GM12801 (cell line): ENCODE measurements at regions not wholly inside any gene's neighbourhood (a gene's known extent, or its start where the extent isn't known, plus 50 kb on each side); places are given as distances from the start of the nearest gene placed in this dataset.

Experiments used
- TF ChIP-seq, protein P1 (sequence below): IDR thresholded peaks from one replicate; pipeline ENCODE4 v1.5.1; 2011; ENCODE audit warnings: control low read depth; ENCODE audit not compliant: insufficient read length; ENCODE audit errors: extremely low read depth

DNA sequence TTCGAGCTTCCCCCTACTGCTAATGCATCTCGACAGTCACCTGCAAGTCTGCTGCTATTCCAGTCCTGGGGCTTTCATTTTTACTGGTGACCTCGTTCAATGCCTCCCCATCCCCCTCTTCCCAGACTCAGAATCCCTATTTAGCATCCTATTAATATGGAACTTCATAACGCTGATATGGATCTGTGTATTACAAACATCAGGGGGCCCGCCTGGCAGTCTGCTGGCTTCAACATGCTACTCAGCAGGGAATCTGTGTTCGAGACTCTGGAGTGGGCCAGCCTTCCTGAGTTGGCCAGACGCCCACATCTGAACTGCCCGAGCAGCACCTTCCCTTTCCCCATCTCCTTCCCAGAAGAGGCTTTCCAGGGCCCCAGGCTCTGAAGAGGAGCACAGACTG, 173.9 kb upstream of the PPARGC1A start:
- TF ChIP-seq, protein P1, sequence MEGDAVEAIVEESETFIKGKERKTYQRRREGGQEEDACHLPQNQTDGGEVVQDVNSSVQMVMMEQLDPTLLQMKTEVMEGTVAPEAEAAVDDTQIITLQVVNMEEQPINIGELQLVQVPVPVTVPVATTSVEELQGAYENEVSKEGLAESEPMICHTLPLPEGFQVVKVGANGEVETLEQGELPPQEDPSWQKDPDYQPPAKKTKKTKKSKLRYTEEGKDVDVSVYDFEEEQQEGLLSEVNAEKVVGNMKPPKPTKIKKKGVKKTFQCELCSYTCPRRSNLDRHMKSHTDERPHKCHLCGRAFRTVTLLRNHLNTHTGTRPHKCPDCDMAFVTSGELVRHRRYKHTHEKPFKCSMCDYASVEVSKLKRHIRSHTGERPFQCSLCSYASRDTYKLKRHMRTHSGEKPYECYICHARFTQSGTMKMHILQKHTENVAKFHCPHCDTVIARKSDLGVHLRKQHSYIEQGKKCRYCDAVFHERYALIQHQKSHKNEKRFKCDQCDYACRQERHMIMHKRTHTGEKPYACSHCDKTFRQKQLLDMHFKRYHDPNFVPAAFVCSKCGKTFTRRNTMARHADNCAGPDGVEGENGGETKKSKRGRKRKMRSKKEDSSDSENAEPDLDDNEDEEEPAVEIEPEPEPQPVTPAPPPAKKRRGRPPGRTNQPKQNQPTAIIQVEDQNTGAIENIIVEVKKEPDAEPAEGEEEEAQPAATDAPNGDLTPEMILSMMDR, result no peak

DNA sequence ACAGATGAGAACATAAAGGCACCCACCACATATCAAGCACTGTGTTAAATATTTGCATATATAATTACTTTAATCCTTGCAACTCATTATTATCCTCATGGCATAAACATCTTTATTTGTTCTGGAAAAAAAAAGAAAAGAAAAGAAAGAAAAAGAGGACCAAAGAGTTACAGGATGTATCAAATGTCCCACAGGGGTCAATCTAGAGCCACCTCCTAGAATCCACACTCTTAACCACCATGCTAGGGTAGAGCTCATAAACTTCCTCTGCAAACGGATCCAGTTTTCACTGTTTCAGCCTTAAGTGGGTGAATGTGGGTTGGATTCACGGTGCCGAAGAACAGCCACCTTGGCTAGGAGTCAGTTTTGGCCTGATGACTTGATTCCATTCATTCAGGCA, 171.1 kb upstream of the PPARGC1A start:
- TF ChIP-seq, protein P1, result no peak

- TF ChIP-seq, protein P1, result no peak
These were observed 170.0 kb upstream of the PPARGC1A start for GRCh38 chr4:24059839-24060238.

DNA sequence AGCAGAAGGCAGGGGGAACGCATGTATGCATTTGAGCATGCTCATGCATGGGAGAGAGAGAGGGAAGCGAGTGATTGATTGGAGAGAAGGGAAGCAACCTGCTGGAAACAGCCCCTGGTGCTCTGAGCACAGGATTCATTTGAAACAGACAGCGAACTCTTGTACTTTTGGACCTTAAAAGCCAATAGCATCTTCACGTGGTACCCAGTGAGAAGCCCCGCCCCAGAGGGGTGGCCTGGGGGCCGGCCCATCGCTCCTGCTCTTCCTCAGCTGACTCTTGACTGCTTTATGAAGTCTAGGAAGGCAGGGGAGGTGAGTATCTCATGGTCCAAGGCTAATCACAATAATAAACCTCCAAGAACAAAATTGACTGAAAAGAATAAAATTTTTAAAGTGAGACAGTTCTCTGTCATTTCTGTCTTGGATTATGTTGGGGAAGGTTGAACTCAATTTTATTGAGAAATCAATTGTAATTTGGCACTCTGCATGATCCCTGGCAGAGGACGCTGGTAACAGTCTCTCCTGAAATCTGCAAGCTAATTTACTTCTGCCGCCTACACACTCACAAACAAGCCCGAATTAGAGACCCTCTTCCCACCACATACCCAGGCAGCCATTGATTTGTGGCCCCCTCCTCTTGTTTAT, 168.2 kb upstream of the PPARGC1A start:
- TF ChIP-seq, protein P1, result no peak

- TF ChIP-seq, protein P1, result no peak
These were observed 166.4 kb upstream of the PPARGC1A start for GRCh38 chr4:24056289-24056688.

DNA sequence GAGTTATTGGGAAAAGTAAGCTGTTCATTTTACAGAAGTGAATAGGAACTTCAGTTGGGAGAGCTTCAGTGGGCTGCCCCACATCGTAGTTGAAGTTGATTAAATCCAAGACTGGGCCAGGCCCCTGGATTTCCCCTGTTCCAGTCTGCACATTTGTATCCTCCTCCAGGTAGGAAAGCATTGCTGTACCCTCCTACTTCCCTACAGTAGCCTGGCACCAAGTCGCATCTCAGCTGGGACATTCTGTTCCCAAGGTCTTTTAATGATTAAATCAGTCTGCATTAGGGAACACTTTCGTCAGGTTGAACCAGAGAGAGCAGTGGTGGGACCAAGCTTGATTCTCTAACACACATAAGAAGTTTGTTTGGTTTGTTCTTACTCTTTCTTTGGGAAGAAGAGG, 165.8 kb upstream of the PPARGC1A start:
- TF ChIP-seq, protein P1, result no peak

DNA sequence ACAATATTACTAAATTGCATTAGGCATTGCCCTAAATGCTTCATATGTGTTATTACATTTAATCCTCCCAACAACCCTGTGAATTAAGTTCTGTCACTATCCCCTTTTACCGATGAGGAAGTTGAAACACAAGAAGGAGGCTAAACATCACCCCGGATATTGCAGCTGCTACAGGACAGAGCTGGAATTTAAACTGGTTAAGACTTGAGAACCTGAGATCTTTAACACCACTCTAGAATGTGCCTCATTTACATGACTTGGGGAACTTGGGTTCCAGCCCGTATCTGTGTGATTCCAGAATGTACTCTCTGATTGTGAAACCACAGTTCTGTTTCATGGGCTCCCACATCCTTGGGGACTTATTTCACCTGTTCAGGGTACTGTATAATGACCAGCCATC, 165.1 kb upstream of the PPARGC1A start:
- TF ChIP-seq, protein P1, result no peak
